ENCODE measurements at regions not wholly inside any gene's neighbourhood (a gene's known extent, or its start where the extent isn't known, plus 50 kb on each side); places are given as distances from the start of the nearest gene placed in this dataset.

DNA sequence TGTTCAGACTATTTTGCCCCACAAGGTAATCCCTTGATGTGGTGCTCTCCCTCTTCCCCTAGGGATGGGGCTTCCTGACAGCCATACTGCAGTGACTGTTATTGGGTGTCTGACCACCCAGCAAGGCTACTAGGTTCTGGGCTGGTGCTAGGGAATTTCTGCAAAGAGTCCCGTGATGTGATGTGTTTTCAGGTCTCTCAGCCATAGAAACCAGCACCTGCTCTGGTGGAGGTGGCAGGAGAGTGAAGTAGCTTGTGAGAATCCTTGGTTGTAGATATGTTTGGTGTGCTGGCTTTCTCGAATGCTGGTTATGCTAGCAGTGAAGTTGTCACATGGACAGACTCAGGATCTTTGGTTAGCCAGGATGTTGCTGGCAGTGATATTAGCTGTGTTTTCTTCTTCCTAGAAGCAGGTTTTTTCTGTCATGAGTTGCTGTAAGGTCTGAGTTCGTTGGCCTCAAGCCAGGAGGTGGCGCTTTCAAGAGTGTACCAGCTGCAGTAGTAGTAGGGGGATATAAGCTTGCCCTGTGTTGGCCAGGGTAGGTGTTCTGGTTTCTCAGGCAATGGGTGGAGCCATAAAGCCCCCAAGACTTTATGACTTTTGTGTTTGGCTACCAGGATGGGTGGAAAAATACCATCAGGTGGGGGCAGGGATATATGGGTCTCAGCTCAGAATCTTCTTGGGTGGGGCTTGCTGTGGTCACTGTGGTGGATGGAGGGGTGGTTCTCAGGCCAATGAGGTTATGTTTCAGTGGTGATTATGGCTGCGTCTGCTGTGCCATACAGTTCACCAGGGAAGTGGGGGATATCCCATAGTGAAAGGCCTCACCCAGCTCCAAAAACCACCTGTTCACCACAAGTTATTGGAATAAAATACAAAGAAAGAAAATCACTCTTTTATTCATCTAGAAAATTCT, 1112.3 kb downstream of the KCNT2 start:
- DNase-seq, result no peak

DNA sequence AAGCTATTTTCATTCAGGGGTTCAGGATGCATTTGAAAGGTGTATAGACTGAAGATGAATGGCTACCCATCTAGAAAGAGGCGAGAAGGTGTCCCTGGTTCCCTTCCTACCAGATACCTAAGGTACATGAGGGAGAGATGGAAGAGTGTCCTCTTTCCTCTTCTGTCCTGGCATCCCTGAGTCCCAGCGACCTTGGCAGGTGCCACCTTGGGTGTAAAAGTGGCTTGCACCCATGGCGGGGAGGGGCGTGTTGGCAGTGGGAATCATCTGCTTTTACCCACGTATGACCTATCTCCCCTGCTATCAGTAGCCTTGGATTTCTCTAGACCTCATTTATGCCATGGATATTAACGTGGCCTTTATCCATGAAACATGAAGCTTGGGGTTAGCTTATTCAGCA, 1126.1 kb downstream of the KCNT2 start:
- no peak for DNase-seq

DNA sequence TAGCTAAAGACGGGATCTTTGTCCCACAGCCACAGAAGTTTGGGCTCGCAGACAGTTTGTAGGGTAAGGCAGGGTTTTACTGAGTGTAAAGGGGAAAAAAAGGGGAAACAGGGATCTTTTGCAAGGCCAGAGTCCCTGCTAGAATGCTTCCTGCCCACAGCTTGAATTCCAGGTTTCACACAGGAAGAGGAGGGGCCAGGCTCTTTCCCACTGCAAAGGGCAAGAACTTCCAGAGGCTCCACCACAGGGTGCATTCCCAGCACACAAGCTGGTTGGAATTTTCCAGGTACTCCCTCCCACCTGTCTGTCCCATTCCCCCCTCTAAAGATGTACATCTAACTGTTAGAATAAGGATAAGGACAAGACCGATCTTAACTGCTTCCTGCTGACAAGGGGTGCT, 1126.9 kb downstream of the KCNT2 start:
- DNase-seq, result no peak

- DNase-seq, result no peak
These were observed 1132.7 kb downstream of the KCNT2 start for GRCh38 chr1:195475568-195475967.

DNA sequence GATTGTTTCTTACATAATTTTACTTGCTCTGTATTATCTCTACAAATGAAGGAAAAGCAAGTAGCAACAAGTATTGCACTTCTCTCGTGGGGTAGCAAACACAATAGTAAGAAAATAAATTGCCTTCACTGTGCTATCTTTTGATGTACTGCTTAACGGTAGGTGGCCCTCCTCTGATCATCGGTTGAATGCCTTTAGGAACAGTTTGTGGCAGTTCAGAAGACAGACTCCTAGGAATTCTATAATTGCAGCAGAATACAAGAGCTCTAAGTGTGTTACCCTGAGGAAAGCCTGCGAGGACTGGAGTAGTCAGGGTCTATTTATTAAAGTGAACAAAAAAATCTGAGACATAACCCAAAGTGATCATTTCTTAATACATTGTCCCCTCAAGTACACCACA, 1135.9 kb downstream of the KCNT2 start:
- no peak for DNase-seq

DNA sequence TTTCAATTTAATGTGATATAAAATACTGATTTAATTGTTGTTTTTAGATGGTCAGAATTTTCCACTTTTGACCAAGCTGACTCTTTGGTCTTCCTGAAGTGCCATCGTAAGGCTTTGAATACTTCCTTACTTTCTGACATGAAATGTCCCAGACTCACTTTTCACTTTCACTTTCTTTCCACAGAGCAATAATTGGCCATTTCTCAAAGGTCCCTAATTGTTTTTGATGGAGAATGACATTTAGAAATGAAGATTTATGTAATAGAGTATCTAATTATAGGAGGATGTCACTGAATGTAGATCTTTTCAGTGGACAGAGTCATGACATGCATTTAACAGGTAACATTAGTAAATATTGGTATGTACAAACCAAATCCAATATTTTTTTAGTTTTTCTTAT, 1141.6 kb downstream of the KCNT2 start:
- no peak for DNase-seq

GRCh38 chr1:195462646-195463045, 1145.6 kb downstream of the KCNT2 start:
- no peak for DNase-seq

DNA sequence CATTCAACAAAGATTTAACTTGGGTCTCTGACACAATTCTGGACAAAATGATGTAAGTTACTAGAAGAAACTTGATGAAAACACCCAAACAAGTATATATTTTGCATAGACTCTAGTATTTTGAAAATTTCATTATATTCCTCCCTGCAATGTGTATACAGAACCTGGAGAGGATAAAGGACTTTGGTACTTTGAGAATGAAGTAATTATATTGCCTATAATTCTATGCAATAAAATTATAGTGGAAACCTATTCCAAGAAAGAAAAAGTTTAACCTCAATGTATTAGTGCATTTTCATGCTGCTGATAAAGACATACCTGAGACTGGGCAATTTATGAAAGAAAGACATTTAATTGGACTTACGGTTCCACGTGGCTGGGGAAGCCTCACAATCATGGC, 1146.1 kb downstream of the KCNT2 start:
- no peak for DNase-seq

GRCh38 chr1:195458365-195458764, 1149.9 kb downstream of the KCNT2 start:
- DNase-seq, result no peak

- DNase-seq, result no peak
These were observed 1157.4 kb downstream of the KCNT2 start for GRCh38 chr1:195450794-195451193.

DNA sequence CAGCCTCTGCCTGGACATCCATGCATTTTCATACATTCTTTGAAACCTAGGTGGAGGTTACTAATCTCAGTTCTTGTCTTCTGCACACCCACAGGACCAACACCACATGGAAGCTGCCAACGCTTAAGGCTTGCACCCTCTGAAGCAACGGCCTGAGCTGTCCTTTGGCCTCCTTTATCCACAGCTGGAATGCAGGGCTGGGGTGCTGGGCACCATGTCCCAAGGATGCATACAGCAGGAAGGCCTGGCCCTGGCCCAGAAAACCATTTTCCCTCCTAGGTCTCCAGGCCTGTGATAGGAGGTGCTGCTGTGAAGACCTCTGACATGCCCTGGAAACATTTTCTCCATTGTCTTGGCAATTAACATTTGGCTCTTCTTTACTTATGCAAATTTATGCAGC, 1168.6 kb downstream of the KCNT2 start:
- no peak for DNase-seq

GRCh38 chr1:195434566-195435203, 1173.6 kb downstream of the KCNT2 start:
- DNase-seq, result no peak

GRCh38 chr1:195430826-195431225, 1177.4 kb downstream of the KCNT2 start:
- DNase-seq, result no peak

- no peak for DNase-seq
These were observed 1179.3 kb downstream of the KCNT2 start for GRCh38 chr1:195428927-195429326.

- no peak for DNase-seq
These were observed 1192.7 kb downstream of the KCNT2 start for GRCh38 chr1:195415584-195415983.

DNA sequence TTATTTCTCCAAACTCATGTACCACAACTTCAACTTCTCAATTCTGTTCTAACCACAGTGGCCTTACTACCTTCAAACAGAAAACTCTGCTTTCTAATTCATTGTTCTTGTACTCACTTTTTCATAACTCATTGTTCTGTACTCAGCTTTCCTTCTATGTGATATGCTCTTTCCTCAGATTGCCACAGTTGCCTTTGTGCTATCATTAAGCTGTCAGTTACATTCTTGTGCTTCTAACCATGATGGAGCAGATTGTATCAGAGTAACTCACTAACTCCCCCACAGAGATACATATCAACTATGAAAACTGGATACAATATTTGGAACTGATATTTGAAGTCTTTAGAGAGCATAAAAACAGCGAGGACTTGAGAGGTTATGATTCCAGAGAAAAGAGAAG, 1213.7 kb downstream of the KCNT2 start:
- DNase-seq, result no peak

GRCh38 chr1:195376190-195376589, 1232.0 kb downstream of the KCNT2 start:
- DNase-seq, result no peak

DNA sequence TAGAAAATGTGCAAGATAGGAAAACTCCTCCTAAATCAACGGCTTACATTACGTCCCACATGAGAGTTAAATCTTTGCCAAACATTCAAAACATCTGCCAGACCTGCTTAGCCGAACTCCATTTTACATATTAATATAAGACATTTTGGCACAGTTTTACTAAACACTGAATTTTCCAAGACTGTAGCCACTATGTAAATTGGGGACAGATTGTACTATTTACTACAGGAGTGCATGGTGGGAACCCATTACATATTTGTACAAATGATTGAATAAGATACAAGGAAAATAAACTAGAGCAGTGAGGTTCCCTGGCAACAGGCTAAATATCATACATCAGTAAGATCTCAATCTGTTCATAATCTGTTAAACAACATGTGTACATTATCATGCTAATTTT, 1234.4 kb downstream of the KCNT2 start:
- DNase-seq, result no peak

DNA sequence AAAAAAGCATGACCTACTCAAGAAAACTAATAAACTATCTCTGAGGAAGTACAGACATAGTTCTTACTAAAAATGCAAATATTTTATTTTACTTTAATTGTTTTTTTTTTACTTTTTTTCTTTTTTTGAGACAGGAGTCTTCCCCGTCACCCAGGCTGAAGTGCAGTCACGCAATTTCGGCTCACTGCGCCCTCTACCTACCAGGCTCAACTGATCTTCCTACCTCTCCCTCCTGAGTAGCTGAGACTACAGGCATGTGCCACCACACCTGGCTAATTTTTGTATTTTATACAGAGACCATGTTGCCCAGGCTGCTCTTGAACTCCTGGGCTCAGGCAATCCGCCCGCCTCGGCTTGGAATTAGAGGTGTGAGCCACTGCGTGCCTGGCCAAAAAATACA, 1263.1 kb downstream of the KCNT2 start:
- DNase-seq, result no peak

DNA sequence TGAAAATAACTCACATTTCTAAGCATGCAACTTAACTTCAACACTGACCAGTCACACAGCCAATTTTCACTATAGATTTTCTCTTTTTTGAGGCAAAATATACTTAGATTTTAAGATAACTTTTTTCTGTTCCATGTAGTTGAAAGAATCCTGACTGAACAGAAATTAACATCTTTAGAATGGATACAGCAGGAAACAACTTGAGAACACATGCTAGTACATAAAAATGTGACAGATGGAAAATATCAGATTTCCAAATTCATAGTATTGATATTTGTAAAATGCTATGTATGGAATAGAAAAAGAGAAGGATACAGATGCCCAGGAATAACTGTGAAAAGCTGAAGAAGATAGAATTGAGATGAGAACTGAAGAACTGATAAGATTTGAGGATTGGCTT, 1270.6 kb downstream of the KCNT2 start:
- no peak for DNase-seq

GRCh38 chr1:195336812-195337211, 1271.4 kb downstream of the KCNT2 start:
- no peak for DNase-seq

DNA sequence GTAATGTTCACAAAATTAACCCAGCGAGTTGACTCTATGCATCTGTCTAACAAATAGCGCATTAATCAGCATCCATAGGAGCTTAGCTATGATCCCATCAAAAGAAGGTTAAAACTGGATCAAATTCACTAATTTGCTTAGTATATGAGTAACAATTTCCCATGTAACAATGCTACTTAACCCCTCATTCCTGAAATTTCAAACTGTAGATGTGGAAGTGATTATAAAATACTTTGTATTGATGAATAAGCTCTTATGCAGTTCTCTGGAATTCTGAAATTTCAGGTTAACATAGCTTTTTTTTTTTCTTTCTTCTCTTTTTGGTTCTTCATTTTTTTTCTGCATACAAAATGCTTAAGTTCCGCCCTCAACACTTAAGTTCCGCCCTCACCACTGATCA, 1272.7 kb downstream of the KCNT2 start:
- DNase-seq, result no peak

DNA sequence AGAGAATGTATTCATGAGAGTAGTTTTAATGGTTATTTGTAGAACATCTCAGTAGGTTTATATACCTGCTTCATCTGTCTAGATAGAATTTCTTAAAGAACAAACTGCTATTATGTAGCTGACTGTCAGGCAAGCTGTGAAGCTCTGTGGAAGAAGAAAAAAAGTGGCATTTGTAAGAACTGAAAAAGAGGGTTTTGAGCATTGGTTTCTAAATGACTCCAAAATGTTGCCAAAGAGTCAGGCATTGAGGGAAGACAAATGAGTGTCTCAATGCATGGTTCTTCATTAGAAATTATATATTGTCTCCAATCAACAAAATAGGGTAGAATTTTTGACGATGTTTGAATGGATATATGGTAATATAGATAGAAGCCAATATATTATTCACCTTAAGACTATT, 1276.1 kb downstream of the KCNT2 start:
- DNase-seq, result no peak

- no peak for DNase-seq
These were observed 1279.6 kb downstream of the KCNT2 start for GRCh38 chr1:195328681-195329080.

- DNase-seq, result no peak
These were observed 1280.1 kb downstream of the KCNT2 start for GRCh38 chr1:195328102-195328501.
